Left renal cortex interstitium (tissue), 4 donors: ENCODE measurements at regions not wholly inside any gene's neighbourhood (a gene's known extent, or its start where the extent isn't known, plus 50 kb on each side); places are given as distances from the start of the nearest gene placed in this dataset.
"Not testable (repeated sequence)": the region's sequence is repeated elsewhere in the genome, so short reads cannot be mapped to it uniquely, and the experiment has no call there.

ENCODE experiments used
- DNase-seq, 4 donors: peaks; one replicate each; pipeline ENCODE4 v3.0.0-alpha.2; 2013; ENCODE audit warnings: low read depth in 4 of 4, low spot score in 2 of 4, missing footprints in 1 of 4

DNA sequence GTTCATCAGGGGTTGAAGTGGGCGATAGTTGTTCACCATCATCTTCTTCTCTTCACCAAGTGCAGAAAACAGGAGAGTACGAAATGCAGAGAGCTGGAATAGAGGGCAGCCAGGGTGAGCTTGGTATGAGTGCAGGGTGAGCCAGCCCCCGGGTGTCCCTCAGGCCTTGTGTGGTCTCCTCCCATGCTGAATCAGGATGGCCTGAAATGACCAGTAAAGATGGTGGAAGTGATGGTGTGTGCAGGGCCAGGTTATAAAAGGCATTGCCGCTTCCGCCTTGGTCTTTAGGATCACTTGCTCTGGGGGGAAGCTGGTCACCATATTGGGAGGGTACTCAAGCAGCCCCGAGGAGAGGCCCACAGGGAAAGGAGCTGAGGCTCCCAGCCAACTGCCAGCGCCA is 66.4 kb upstream of the METTL9 start:
- not testable (repeated sequence) for DNase-seq

DNA sequence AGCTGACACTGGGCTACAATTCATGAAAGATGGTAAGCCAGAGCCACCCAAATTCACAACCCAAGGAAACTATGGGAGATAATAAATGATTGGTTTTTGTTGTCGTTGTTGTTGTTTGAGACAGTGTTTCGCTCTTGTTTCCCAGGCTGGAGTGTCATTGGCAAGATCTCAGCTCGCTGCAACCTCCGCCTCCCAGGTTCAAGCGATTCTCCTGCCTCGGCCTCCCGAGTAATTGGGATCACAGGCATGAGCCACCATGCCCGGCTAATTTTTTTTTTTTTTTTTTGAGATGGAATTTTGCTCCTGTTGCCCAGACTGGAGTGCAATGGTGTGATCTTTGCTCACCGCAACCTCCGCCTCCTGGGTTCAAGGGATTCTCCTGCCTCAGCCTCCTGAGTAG is 65.9 kb upstream of the METTL9 start:
- not testable (repeated sequence) for DNase-seq

DNA sequence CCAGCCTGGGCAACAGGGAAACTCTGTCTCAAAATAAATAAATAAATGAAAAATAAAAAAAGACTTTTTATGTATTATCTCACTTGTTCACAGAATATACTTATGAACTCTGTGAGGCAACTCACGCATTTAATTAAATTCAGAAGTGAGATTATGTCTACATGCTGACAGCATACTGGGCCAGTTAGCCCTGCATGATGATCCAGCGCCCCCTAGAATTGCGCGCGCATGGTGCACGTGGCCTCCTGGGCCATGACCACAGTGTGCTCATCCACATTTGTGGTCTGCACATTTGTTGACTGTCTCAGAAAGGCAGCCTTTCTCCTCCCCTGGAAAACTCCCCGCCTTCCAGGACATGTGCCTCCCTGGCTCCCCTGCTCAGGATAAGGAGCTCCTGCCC is 64.8 kb upstream of the METTL9 start:
- not testable (repeated sequence) for DNase-seq

DNA sequence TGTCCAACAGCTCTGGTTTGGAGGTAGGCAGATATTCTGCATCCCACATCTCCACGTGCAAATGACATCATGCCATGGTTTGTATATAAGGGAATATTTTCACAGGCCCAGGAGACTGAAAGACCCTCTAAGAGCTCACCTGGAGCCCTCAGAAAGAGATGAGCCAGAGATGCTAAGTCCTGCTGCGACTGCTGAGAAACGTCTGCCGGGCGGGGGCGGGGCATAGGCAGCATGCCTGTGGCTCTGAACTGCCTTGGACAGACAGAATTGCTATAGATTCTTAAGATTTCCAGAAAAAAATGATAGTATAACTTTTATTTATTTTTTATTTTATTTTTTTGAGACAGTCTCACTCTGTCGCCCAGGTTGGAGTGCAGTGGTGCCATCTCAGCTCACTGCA is 64.2 kb upstream of the METTL9 start:
- DNase-seq, result not testable (repeated sequence)

DNA sequence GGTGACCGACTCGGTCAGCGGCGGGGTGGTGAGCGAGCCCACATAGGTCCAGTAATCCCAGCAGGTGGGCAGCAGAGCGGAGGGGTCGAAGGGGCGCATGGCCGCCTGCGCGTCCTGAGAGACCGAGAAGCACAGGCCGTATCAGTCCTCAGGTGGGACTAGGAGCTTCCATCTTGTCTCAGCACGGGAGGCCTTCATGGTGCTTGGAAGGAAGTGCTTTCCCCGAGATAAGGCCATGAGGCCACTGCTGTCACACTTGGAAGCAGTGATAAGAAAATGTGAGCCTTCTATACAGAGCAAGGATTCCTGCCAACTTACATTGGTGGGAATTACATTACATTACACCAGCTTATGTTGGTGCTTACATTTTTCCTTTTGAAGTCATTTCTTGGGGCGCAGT is 62.6 kb upstream of the METTL9 start:
- not testable (repeated sequence) for DNase-seq

DNA sequence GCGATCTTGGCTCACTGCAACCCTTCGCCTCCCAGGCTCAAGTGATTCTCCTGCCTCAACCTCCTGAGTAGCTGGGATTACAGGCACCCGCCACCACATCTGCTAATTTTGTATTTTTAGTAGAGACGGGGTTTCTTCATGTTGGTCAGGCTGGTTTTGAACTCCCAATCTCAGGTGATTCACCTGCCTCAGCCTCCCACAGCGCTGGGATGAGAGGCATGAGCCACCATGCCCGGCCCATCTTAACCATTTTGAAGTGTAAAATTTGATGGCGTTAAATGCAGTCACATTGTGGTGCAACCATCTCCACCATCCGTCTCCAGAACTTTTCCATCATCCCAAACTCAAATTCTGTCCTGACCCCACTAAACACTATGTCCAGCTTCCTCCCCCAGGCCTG is 61.8 kb upstream of the METTL9 start:
- not testable (repeated sequence) for DNase-seq

DNA sequence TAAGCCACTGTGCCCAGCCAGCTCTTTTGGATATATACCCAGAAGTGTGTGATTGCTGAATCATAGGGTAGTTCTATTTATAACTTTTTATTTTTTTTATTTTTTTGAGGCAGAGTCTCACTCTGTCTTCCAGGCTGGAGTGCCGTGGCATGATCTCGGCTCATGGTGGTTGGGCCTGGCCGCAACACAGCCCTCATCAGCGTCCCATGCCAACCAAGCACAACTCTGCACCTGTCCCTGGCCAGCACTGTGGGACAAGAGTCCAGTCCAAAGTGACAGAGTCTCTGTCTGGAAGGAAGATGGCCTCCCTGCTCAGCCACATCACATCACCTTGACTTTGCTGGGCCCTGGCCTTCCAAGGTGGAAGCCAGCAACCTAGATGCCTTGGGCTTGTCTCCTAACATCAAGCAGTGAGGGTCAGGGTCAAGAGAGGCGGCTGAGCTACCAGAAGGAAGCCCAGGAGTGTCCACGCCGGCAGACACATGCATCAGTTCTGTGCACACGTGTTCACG is 60.2 kb upstream of the METTL9 start:
- not testable (repeated sequence) for DNase-seq

DNA sequence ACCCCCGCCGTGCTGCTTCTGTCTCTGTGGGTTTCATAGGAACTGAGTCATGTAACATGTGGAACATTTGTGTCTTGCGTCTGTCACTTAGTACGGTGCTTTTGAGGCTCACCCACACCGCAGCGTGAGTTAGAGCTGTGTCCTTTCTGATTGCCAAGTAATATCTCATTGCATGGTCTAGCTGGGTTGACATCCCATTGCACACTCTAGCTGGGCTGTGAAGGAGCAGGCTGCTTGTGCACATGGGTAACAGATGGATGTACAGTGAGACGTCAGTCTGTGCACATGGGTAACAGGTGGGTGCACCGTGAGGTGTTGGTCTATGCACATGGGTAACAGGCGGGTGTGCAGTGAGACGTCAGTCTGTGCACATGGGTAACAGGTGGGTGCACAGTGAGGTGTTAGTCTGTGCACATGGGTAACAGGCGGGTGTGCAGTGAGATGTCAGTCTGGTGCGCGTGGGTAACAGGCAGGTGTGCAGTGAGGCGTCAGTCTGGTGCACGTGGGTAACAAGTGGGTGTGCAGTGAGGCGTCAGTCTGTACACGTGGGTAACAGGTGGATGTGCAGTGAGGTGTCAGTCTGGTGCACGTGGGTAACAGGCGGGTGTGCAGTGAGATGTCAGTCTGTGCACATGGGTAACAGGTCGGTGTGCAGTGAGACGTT is 58.5 kb upstream of the METTL9 start:
- DNase-seq, result not testable (repeated sequence)

DNA sequence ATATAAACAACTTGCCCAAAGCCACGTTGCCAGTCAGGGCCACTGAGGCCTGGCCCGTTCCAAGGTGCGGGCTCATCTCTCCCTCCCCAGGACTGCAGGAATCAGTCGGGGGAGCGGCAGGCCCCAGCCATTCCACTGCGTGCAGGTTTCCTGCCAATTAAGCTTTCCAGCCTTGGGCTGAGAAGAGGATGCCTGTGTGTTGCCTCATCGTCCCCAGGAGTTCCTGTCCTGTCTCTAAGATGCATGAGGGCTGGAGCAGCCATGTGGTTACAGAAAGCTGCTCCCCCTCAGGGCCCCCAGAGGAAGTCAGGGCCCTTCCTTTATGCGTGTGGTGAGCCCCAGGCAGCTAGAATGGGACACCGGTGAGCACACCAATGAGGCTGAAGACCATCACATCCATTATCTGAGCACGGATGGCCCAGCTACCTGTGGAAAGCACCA is 57.7 kb upstream of the METTL9 start:
- not testable (repeated sequence) for DNase-seq

DNA sequence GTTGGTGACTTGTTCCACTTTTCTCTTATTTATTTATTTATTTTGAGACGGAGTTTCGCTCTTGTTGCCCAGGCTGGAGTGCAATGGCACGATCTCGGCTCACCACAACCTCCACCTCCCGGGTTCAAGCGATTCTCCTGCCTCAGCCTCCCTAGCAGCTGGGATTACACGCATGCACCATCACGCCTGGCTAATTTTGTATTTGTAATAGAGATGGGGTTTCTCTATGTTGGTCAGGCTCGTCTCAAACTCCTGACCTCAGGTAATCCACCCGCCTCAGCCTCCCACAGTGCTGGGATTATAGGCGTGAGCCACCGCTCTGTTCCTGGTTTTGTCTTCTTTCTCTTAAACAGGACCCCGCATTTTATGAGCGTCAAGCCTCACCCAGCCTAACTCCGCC is 57.3 kb upstream of the METTL9 start:
- not testable (repeated sequence) for DNase-seq

DNA sequence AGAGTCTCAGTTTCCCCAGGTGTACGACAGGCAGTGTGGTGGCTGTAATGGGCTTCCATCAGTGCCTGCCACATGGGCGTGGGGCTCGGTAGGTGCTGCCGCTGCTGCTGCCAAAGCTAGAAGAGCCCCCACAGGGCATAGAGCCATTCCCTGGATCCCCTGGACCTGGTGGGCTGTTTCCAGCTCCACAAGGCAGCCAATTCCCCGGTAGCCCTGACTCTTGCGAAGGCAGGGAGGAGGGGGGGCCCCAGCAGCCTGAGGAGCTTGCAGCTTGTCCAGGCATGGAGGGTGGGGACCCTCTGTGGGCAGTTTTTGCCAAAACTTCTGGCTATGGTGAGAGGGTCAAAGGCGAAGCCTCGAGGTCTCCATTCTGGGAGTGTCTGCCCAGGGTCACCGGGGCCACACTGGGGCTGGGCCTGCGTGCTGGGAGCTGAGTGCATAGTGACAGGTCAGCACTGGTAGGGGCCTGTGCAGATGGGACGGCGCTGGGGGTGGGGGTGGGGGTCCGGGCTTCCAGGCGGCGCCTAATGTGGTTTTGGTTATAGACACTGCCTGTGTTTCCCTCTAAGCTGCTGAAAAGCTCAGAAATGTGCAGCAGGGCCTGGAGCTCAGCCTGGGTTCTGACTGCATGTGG is 56.8 kb upstream of the METTL9 start:
- not testable (repeated sequence) for DNase-seq

DNA sequence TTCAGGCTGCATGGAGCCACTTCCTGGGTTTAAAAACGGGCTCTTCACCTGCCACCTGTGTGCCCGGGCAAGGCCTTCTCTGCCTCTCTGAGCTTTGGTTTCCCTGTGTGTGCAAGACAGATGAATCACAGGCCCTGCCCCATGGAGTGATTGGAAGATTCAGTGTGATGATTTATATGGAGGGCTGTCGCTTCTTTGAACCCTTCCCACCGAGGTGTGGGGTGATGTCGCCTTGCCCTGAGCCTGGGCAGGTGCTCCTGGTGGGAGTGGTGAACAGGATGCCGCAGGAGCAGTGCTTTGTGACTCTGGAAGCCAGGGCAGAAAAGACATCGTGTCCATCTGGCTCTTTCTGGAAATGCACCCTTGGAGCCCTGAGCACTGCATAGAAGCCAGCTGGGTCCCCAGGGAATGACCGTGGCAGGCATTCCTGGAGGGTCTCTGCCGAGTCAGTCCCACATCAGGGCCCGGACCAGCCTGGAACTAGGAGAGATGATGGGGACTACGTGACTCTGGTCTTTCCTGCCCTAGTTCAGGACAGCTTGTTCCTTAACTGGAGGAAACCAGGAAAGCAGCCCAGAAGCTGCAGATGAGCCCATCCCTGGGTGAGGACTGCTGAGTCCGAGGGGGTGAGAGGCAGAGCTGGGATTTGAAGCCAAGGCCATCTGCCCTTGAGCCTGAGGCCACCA is 56.1 kb upstream of the METTL9 start:
- not testable (repeated sequence) for DNase-seq

DNA sequence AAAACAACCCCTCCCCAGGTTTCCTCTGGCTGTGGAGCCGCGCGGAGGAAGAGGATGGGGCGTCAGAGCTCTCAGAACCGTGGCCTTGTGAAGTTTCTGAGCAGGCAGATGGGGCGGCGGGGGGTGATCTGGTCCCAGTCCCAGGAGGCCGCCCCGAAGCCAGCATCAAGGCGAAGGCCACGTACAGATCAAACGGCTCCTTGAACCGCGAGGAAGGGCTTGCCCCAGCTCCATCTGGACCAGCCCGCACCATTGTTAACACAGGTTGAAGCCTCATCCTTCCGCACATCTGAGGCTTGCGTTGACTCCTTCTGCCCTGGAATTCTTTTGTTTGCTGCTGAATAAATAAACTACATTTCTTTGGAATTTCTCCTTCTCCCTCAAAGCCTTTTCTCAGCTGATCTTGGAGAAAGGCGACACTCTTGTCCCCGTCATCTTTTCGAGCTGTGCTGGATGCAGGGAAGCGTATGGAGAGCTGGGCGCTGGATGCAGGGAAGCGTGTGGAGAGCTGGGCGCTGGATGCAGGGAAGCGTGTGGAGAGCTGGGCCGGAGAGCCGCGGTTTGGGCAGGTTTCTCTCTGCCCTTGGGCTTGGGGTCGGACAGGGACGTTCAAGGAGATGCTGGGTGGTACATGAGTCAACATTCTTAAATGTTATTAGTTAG is 53.6 kb upstream of the METTL9 start:
- DNase-seq, result not testable (repeated sequence)

DNA sequence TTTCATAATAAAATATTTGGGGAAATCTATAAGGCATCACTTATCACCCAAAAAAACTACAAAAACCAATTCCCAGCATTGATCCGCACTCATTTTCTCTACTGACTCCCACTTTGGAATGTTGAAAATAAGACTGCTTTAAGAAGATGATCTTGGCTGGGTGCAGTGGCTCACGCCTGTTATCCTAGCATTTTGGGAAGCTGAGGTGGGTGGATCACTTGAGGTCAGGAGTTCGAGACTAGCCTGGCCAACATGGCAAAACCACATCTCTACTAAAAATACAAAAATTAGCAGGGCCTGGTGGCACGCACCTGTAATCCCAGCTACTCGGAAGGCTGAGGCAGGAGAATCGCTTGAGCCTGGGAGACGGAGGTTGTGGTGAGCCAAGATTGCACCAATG is 50.0 kb upstream of the METTL9 start:
- DNase-seq, result not testable (repeated sequence)
